ENCODE measurements at regions not wholly inside any gene's neighbourhood (a gene's known extent, or its start where the extent isn't known, plus 50 kb on each side); places are given as distances from the start of the nearest gene placed in this dataset.

DNA sequence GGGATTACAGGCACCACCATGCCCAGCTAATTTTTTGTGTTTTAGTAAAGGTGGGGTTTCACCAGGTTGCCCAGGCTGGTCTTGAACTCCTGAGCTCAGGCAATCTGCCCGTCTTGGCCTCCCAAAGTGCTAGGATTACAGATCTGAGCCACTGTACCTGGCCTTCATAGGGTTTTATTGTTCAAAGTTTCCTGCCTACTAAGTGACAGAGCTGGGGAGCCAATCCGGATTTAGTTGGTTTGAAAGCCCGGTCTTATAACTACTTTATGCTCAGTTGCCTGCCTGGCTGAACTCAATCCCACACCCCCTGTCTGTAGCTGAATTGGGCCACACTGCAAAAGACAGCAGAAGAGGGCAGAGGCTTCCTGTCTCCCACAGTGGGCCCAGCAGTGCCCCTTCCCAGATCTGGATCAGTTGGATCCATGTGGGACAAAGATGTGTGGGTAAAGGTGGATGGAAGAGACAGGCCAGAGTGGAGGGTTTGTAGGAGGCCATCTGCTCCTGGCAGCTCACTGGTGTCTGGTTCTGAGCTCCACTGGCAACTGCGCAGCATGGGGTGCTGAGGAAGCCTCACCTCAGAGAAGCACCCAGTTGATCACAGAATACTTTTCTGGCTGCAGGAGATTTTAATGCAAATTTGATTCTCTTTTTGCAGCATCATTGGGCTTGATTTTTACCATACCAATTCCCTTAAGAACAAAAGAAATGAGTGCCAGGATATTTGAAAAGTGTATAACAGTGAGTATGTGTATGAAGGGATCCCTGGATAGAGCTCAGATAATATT lies 144.9 kb downstream of the DDX1 start:
- no peak for TF ChIP-seq CTCF (conservative IDR thresholded peaks at IDR 0.05; ENCODE audit: low read length)
- no peak overlapping the region for H3K4me3 ChIP-seq (ENCODE audit: low read length)
- no peak for DNase-seq (ENCODE audit: low read depth)

DNA sequence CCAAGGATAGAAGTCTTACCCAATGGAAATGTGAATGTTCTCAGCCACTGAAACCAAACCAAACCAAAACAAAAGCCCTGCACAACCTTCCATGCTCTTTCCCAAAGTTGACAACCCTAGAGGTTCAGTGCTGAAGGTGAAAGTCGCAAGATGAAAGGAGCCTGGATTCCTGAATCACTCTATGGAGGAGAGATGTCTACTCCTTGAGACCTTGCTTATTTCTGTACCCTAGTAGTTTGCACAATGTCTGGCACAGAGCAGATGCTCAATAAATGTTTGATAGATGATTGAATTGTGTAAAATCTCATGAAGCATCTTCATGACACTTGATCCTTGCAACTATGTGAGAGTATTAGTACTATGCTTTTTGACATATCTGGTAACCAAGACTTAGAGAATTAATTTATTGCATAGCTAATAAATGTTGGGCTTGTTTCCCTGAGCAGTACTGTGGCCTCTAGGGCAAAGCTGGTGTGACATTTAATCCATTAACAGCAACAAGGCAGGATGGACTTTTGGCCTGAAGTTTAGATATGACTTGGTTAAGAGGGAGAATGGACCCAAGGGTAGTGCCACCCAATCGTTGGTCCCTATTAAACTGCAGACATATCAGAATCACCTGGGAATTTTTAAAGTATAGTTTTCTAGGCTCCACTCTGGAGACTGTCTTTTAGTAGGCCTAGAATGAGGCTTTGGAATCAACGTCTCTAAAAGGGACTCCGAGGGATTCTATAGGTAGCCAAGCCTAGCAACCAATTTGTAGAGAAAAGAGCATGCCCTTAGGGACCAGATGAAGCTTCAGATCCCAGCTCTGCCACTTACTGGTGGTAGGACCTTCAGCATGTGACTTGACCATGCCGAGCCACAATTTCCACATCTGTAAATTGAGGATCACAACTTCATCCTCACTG lies 145.9 kb downstream of the DDX1 start:
- no peak overlapping the region for H3K4me3 ChIP-seq (ENCODE audit: low read length)
- DNase-seq (ENCODE audit: low read depth), result no peak
- no peak for TF ChIP-seq CTCF (conservative IDR thresholded peaks at IDR 0.05; ENCODE audit: low read length)

DNA sequence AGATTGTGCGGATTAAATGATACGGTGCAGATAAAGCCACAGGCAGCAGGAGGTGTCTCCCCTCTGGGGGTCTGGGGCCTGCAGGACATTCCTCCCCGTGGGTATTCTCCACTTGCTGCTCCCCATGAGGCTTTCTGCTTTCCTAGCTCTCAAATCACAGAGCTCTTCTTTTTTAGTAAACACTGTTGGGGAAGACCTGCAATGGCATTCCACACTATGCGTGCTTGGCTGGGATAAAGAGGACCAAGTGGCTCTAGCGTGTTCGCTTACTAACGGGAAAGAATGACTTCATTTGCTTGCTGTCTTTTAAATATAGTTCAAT lies 146.5 kb downstream of the DDX1 start:
- no peak for DNase-seq (ENCODE audit: low read depth)
- TF ChIP-seq CTCF (conservative IDR thresholded peaks at IDR 0.05; ENCODE audit: low read length), result no peak
- no peak overlapping the region for H3K4me3 ChIP-seq (ENCODE audit: low read length)

DNA sequence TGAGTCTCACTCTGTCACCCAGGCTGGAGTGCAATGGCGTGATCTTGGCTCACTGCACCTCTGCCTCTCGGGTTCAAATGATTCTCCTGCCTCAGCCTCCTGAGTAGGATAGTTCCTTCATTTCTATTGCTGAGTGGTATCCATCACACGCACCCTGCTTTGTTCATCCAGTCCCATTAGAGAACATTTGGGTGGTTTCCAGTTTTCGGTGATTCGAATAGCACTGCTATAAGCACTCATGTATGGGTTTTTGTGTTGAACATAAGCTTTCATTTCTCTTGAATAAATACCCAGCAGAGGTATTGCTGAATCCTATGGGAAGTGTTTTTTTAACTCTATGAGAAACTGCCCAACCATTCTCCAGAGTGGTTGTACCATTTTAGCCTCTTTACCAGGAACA lies 147.3 kb downstream of the DDX1 start:
- H3K4me3 ChIP-seq (ENCODE audit: low read length), result no peak overlapping the region
- no peak for TF ChIP-seq CTCF (conservative IDR thresholded peaks at IDR 0.05; ENCODE audit: low read length)
- no peak for DNase-seq (ENCODE audit: low read depth)

GRCh38 chr2:15744820-15745219 lies 153.2 kb downstream of the DDX1 start:
- TF ChIP-seq CTCF (conservative IDR thresholded peaks at IDR 0.05; ENCODE audit: low read length), result no peak
- no peak for DNase-seq (ENCODE audit: low read depth)
- H3K4me3 ChIP-seq (ENCODE audit: low read length), result no peak overlapping the region

DNA sequence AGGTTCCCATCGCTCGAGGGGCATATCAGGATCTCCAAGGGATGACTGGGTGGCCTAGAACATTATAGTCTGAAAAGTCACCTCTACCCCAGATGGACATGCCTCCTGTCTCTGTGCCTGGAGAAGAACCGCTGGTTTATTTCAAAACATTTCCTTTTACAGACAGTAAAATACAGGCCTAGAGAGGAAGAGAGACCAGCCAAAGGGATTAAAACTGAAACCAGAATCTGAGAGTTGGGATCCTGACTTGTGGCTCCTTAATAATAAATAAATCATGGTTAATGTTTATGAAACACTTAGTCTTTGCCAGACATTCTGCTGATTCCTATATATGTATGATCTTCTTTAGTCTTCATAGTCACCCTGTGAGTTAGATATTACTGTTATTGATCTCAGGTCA lies 153.7 kb downstream of the DDX1 start:
- no peak for DNase-seq (ENCODE audit: low read depth)

More for the DNA sequence above, 153.7 kb downstream of the DDX1 start:
- no peak overlapping the region for H3K4me3 ChIP-seq (ENCODE audit: low read length)
- TF ChIP-seq CTCF (conservative IDR thresholded peaks at IDR 0.05; ENCODE audit: low read length), result no peak

Data from AG10803 (cell line).